AG08395 (cell line): ENCODE measurements at regions not wholly inside any gene's neighbourhood (a gene's known extent, or its start where the extent isn't known, plus 50 kb on each side); places are given as distances from the start of the nearest gene placed in this dataset.

Experiments
- DNase-seq: peaks from one replicate; pipeline ENCODE4 v3.0.0; 2012; ENCODE audit warnings: mixed read lengths, low spot score

DNA sequence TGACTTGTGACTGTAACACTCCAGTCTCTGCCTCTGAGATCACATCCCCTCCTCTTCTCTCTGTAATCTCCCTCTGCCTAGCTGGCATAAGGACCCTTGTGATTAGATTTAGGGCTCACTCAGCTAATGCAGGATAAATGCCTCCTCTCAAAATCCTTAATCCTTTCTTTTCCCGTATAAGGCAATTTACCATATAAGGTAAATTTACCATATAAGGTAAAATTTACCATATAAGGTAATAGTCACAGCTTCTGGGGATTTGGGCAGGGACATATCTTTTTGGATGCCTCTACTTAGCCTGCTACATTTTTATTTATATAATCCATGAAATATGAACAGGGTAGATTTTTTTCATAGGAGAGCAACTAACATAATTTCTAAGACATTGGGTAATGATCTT is 318.0 kb upstream of the PUM3 start:
- DNase-seq: no peak

DNA sequence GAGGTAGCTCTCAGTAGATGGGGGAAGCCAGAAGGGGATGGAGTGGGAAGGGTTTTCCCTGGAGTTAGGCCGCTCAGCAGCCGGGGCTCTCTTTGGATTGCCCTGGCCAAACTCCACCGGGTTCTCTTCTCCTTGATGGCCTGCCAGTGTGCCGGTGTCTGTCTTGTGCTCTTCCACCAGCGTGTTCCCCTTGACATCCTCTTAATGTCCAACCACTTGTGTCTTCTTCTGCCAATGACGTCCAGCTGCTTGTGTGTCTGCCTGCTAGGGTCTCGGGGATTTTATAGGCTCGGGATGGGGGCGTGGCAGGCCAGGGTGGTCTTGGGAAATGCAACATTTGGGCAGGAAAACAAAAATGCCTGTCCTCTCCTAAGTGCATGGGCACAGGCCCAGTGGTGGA is 313.1 kb upstream of the PUM3 start:
- DNase-seq: no peak

GRCh38 chr9:3151672-3152576 is 308.0 kb upstream of the PUM3 start:
- DNase-seq: no peak

GRCh38 chr9:3150074-3150473 is 306.2 kb upstream of the PUM3 start:
- no peak for DNase-seq

DNA sequence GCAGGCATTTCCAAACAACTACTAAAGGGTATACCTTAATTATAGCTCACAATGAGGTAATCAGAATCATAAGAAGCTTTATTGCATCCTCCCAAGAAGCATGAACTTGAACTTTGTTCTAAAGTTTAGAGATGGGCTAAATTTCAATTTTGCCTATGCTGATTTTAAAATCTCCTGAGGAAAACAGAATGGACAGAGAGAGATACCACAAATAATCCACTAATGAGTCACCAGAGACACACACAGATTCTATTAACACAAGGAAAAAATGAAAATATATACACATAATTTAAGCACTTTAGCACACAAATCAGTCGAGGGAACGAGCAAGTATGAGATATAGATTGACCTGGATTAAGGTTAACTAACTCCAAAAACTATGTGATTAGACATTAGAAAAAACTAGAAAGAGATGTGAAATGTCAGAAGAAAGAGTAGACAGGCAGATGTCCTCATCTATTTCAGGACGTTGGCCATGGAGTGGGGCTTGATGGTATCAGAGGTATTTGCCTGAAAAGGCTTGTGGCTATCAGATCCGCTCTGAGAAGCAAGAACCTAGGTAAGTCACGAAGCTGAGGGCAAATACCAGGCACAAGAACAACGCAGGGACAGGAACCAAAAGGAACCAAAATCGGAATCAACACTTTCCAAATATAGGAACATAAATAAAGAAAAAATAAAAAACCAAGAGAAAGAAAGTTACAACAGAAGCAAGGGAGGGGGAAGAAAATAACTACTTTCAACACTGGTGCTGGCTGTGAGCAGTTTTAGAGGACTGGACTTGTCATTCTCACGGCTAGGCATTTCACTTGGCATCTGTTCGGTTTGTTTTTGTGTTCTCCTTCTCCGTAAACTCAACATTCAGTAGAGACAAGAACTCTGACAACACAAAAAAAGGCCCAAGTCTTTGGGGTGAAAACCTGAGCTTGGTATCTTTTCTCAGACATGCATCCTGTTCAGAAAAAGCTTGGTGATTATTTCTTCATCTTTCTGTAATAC is 294.6 kb upstream of the PUM3 start:
- no peak for DNase-seq

DNA sequence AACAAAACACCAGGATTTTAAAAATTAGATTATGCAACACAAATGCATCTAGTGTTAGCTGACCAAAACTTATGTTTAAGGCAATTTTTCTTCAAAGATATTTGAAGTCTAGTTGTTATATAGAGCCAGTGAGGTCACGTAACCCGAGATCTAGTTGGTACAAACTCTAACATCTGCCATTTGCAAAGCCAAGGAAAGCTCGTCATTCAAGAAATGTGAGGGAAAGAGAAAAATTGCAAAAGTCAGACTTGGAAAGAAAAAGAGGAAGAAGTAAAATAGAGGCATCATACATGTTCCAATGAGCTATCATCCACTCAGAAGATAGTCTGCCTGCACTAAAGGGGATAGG is 293.4 kb upstream of the PUM3 start:
- no peak for DNase-seq

- DNase-seq: no peak
Observed at GRCh38 chr9:3136686-3137346, 292.9 kb upstream of the PUM3 start.

- no peak for DNase-seq
Observed at GRCh38 chr9:3136230-3136629, 292.3 kb upstream of the PUM3 start.

- DNase-seq: no peak
Observed at GRCh38 chr9:3127564-3127963, 283.7 kb upstream of the PUM3 start.

DNA sequence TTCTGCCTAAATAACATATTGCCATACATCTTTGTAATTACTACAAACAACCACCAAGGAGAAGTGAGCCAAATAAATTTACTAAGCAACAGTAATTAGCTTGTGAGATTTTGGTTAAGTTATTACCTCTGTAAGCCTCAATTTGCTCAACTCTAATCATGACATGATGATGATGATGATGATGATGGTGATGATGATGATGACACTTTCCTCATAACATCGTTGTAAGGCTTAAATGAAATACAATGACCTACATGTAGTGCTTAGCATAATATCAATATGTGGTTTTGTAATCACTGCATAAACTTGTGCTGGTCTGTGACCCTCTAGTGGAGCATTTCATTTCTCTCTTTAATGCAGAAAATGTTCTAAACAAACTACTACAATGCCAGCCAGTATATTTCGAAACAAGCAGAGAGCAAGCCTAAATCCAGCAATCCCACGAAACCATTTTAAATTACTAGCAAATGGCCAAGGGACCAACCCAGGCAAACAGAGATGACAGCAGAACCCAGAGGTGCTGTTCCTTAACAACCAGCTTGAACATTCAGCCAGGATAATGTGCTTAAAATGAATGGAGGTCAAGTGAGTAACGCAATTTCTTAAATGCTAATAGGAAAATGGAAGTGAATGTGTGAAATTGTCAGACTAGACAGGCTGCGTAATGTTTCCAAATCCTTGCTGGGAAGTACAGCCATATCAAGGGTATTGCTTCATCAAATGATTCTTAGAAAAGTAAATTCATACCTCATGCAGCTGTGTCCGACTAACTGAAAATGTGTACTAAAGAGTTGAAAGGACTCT is 281.9 kb upstream of the PUM3 start:
- no peak for DNase-seq

DNA sequence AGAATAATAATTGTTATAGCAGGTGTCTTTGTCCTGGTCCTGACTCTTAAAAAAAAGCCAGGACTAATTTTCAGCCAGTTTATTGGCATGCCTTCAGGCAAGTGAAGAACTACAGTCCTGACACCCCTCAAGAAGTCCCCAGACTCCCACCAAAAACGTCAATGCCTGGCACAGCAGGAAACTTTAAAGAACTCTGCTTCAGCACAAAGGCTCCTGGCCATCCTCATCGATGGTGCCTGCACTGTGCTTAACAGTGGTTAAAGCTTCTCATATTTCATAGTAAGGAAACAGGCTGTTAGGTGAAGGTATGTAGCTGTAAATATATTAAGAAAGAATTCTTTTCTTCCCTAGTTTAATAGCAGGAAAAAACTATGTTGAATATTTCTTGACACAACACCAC is 280.1 kb upstream of the PUM3 start:
- DNase-seq: no peak

- no peak for DNase-seq
Observed at GRCh38 chr9:3118081-3118480, 274.2 kb upstream of the PUM3 start.

GRCh38 chr9:3099646-3100045 is 255.8 kb upstream of the PUM3 start:
- no peak for DNase-seq

DNA sequence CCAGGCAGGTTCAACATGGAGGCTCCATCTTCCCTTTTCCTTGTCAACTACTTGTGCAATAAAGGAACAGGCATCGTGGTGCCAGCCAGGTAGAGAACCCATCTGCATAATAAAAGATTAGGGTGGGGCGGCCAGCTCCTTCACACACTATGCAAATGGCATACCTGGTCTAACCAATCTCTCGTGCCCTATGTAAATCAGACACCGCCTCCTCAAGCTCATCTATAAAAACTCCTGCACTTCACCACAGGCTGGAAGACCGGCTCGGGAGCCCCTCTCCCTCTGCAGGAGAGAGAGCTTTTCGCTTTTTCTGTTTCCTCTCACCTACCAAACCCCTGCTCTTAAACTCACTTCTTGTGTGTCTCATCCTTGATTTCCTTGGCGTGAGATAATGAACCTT is 244.3 kb upstream of the PUM3 start:
- DNase-seq: no peak

DNA sequence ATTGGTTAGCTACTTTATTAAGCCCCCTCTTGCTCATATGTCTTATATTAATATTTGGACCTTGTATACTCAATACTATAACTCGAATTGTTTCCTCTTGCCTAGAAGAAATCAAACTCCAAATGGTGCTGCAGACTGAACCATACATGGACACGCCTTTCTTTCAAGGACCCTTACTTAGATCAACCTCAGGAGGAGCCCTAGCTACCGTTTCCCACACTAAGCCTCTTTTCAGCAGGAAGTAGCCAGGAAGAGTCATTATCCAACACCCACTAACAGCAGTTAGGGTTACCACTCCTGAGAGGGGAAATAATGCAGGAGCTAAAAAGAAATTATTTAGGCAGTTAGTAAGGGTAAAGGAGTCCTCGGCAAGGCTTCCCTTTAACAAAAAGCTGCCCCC is 243.8 kb upstream of the PUM3 start:
- DNase-seq: no peak

DNA sequence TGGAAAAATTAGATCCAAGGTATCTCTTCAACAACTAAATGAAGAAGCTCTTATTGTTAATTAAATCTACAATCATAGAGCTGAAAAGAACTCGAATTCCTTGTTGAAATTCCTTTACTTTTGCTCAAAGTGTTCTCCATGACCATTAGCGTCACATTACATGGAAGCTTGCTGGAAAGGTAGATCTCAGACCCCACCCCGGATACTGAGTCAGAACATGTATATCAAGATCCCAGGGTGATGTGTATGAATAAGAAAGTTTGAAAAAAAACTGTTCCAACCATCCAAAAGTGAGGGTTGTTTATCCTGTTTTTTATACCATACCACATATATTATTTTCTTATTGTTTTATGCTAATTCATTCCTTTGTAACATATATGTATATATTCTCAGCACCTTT is 237.1 kb upstream of the PUM3 start:
- no peak for DNase-seq

DNA sequence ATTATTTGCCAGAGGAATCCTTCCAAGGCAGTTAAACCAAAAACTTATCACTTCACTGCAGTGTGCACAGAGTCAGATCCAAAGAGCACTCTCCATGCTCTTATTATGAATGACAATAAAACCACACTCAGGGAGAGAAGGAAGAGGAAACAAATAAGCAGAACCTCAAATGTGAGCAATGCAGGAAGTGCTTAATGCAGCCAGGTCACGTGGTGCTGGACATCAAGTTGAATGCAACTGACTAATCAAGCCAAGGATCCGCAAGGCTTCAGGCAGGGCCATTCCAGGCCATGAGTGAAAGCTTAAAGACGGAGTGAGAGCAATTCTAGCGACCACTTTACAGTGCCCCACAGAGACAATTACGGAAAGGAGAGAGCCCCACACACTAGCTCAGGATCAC is 230.4 kb upstream of the PUM3 start:
- no peak for DNase-seq

DNA sequence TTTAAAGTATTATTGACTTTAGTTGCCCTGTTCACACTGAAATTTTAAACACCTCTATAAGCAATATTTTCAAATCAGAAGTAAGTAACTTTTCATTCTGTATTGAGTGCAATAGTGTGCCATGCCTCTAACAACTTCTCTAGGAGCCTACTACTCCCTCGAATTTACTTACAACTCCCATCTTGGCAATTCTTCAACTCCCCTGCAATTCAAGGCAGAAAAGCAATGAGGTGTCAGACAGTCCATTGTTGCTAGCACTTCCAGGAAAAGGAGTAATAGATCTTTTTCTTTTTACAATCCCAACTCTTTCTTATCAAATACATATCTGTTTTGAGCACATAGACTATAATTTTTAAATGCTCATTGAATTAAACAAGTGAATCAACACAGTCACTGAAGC is 222.7 kb upstream of the PUM3 start:
- DNase-seq: no peak

DNA sequence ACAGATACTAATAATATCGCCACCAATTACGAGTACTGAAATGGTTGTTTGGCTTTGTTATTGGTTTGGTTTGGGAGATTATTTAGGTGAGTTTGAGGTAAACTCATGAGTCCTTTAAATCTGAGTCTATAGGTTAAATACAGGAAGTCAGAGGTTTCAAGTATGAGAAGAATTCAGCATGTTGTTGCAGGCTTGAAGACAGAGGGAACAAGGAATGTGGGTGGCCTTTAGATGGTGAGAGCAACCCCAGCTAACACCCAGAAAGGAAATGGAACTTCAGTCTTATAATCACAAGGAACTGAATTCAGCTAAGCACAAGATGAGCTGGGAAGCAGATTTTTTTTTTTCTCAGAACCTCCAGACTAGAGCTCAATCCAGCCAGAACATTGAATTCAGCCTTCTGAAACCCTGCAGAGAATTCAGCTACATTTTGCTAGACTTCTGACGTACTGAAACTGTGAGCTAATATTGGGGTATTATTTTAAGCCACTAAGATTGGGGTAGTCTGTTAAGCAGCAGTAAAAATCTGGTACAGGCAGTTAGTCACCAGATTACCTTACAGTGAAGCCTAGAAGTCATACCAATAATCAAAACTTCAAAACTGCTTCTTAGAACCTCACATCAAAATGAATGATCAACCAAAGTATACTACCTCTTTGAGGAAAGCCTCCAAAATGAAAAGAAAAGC is 216.0 kb upstream of the PUM3 start:
- DNase-seq: no peak

- no peak for DNase-seq
Observed at GRCh38 chr9:3058409-3058808, 214.5 kb upstream of the PUM3 start.

GRCh38 chr9:3054017-3054586 is 210.2 kb upstream of the PUM3 start:
- DNase-seq: no peak
